ENCODE measurements at regions not wholly inside any gene's neighbourhood (a gene's known extent, or its start where the extent isn't known, plus 50 kb on each side); places are given as distances from the start of the nearest gene placed in this dataset.

- DNase-seq, result no peak
Measured at GRCh38 chr9:7287065-7287464, 512.5 kb downstream of the DMAC1 start.

GRCh38 chr9:7286101-7286500 lies 513.5 kb downstream of the DMAC1 start:
- no peak for DNase-seq

- no peak for DNase-seq
Measured at GRCh38 chr9:7285199-7285598, 514.4 kb downstream of the DMAC1 start.

GRCh38 chr9:7284517-7284916 lies 515.1 kb downstream of the DMAC1 start:
- no peak for DNase-seq

- no peak for DNase-seq
Measured at GRCh38 chr9:7284117-7284516, 515.5 kb downstream of the DMAC1 start.

GRCh38 chr9:7273575-7273974 lies 515.8 kb downstream of the KDM4C start:
- no peak for DNase-seq

- no peak for DNase-seq
Measured at GRCh38 chr9:7266911-7267595, 509.3 kb downstream of the KDM4C start.

- DNase-seq, result no peak
Measured at GRCh38 chr9:7265181-7265580, 507.4 kb downstream of the KDM4C start.

GRCh38 chr9:7259544-7260241 lies 501.9 kb downstream of the KDM4C start:
- DNase-seq, result no peak

- no peak for DNase-seq
Measured at GRCh38 chr9:7258688-7259396, 501.1 kb downstream of the KDM4C start.

- DNase-seq, result no peak
Measured at GRCh38 chr9:7246917-7247522, 489.2 kb downstream of the KDM4C start.

- no peak for DNase-seq
Measured at GRCh38 chr9:7245976-7246580, 488.3 kb downstream of the KDM4C start.

- no peak for DNase-seq
Measured at GRCh38 chr9:7243838-7244237, 486.1 kb downstream of the KDM4C start.

- no peak for DNase-seq
Measured at GRCh38 chr9:7242126-7242525, 484.4 kb downstream of the KDM4C start.

GRCh38 chr9:7241694-7242093 lies 483.9 kb downstream of the KDM4C start:
- DNase-seq, result no peak

- DNase-seq, result no peak
Measured at GRCh38 chr9:7240569-7241311, 483.0 kb downstream of the KDM4C start.

GRCh38 chr9:7239708-7240107 lies 481.9 kb downstream of the KDM4C start:
- no peak for DNase-seq

GRCh38 chr9:7238247-7238637 lies 480.5 kb downstream of the KDM4C start:
- DNase-seq, result no peak

GRCh38 chr9:7237473-7238246 lies 479.9 kb downstream of the KDM4C start:
- no peak for DNase-seq

GRCh38 chr9:7236186-7236585 lies 478.4 kb downstream of the KDM4C start:
- no peak for DNase-seq

GRCh38 chr9:7234144-7234543 lies 476.4 kb downstream of the KDM4C start:
- DNase-seq, result peak; percentile 18

- no peak for DNase-seq
Measured at GRCh38 chr9:7229571-7229970, 471.8 kb downstream of the KDM4C start.

Measured in stimulated activated CD4-positive, alpha-beta T cell treated with anti-CD3 and anti-CD28 coated beads, Interleukin-4, amount 100 ng/mL, for 24 hours (primary cell).